GF-D8 (cell line): ENCODE measurements at regions not wholly inside any gene's neighbourhood (a gene's known extent, or its start where the extent isn't known, plus 50 kb on each side); places are given as distances from the start of the nearest gene placed in this dataset.
"Not testable (repeated sequence)": the region's sequence is repeated elsewhere in the genome, so short reads cannot be mapped to it uniquely, and the experiment has no call there.

Experiments used
- DNase-seq: peaks from one replicate; lab custom pipeline; 2025; lab: John Stamatoyannopoulos, UW

- not testable (repeated sequence) for DNase-seq
Observed at GRCh38 chr2:166743482-166743881, 144.8 kb upstream of the XIRP2 start.

DNA sequence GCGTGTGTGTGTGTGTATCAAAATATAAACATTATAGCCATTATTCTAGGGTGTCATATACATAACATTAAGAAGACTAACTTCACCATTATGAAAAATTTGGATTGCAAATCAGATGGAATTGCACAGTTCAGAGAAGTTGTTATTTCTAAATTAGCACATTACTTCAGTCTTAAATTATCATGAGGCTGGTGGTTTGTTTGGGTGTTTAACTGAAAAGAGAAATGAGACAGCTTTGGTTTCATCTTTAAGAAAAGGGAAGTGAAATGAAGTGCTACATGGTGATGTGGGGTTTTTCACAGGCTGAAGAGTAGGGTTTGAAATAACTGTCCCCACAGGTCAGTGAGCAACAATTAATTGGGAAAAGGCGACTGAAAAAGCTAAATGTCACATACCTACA lies 161.2 kb upstream of the XIRP2 start:
- no peak for DNase-seq

- no peak for DNase-seq
Observed at GRCh38 chr2:166725927-166726924, 162.1 kb upstream of the XIRP2 start.

DNA sequence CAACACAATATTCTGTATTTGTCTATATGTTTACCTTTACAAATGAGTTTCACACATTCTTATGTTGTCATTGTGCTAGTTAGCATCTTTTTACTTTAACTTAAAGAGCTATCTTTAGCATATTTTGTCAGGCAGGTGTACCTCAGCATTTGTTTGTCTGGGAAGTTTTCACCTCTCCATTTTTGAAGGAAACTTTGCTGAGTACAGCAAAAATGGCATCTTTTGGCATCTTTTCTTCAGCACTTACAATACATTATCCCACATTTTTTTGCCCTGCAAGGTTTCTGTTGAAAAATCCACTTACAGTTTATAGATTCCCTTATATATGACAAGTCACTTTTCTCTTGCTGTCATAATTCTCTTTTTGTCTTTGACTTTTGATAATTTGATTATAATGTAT lies 171.3 kb upstream of the XIRP2 start:
- DNase-seq, result no peak

- DNase-seq, result no peak
Observed at GRCh38 chr2:166700079-166700478, 188.2 kb upstream of the XIRP2 start.

- no peak for DNase-seq
Observed at GRCh38 chr2:166695154-166695553, 193.1 kb upstream of the XIRP2 start.

GRCh38 chr2:166686057-166686456 lies 192.0 kb upstream of the SCN7A start:
- not testable (repeated sequence) for DNase-seq

DNA sequence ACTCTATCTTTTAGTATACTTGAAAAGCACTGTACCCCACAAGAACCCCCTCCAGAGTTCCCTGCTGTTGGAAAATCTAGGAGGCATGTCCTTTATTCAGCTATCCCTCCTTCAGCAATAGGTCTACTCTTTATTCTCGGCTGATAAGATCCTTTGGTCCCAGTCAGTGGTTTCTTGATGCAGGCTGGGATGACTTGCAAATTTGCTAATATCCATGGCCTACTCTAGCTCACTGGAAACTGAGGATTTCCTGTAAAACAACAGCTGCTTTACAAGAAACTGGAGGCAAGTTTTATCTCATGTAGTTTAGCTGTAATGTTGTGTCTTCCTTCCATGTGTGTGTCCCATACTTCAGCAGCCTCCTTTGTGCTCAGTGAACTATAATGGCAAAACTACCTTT lies 183.9 kb upstream of the SCN7A start:
- no peak for DNase-seq

DNA sequence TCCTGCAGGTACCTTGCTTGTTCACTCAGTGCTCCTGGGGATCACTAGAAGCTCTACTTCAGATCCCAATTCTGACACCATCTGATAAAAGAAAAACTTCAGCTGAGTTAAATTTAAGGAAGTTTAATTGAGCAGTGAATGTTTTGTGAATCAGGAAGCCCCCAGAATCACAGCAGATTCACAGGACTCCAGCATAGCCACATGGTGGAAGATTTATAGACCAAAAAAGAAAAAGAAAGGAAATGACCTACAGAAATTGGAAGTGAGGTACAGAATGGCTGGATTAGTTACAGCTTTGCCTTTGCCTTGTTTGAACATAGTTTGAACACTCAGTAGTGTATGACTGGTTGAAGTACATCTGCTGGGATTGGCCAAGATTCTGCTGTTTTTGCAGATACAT lies 182.7 kb upstream of the SCN7A start:
- DNase-seq, result no peak

GRCh38 chr2:166675553-166675952 lies 181.5 kb upstream of the SCN7A start:
- DNase-seq, result no peak

- no peak for DNase-seq
Observed at GRCh38 chr2:166673986-166674385, 179.9 kb upstream of the SCN7A start.

- DNase-seq, result no peak
Observed at GRCh38 chr2:166671801-166672200, 177.8 kb upstream of the SCN7A start.

GRCh38 chr2:166671235-166671634 lies 177.2 kb upstream of the SCN7A start:
- DNase-seq, result no peak

DNA sequence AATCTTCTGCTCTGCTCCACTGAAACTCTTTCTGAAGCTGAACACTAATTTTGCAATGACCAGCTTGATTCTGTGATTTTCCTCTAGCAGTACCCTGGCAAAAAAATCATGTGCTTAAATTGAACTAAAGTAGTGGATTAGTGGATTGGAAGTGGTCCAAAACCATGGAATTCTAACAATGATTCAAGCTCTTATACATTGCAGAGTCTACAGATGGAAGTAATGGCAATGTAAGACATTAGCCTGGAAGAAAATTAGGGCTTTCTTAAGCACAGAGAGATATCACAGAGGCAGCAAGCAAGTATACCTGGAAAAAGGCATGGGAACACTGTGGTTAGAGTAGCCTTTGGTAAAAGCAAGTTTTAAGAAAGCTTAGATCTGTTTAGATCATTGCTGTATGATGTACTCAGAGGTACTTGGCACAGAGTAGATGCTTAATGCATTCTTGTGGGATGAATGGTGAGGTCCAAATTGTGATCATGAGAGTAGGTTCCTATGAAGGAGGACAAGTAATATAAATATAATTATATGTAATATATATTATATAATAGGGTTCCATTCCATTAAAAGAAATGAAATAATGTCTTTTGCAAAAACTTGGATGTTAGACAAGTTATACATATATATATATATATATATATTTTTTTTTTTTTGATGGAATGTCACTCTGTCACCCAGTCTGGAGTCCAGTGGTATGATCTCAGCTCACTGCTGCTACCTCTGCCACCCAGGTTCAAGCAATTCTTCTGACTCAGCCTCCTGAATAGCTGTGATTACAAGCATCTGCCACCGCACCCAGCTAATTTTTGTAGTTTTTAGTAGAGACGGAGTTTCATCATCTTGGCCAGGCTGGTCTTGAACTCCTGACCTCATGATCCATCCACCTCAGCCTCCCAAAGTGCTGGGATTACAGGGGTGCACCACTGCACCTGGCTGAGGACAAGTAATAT lies 172.2 kb upstream of the SCN7A start:
- DNase-seq, result no peak

DNA sequence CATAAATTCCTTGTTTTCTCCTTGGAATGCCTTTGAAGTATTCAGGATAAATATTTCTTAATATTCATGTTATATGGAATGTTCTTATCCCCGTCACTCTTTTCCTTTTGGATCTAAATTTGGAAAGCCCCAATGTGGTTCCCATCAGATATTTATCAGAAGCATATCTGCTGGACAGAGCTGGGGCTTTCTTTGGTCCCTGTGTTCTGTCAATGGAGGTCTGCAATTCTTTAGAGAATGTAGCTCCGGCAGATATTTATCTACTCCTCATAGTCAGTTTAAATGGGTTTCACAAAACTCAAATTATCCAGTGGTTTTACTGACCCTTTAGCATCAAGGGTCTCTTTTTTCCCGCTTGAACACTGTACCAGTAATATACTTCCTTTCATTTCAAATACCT lies 167.8 kb upstream of the SCN7A start:
- no peak for DNase-seq

DNA sequence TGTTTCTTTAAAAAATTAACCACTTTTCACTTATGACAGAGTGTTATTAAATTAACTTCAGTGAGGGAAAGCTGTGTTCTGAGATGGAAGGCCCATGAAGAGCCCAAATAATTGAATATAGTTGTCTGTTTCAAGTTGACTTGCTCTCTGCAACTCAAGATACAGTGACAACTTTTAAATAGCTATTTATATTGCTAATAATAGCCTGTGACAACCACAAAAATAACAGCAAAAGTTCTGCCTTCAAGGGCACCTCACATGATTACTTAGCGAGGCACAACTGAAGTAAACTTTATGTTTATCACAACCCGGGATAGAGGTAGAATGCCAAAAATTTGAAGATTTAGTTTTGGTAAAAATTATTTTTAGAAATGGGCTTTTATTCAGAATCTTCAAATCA lies 167.3 kb upstream of the SCN7A start:
- DNase-seq, result no peak

DNA sequence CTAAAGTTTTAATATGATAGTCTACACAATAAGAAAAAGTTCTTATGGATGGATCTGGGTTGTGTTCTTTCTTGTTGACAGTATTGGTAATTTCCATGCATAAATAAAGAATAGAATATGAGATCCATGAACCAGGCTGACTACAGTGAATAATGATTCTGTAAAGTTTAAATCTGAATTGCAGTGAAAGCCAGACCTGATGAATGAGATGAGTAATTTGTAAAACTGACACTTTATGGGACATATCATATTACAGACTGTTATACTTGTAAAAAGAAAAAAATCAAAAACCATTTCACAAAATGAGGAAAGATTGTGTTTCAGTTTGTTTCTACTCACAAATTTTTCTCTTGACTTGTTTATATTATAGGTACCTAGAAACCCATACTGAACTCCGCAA lies 164.9 kb upstream of the SCN7A start:
- no peak for DNase-seq

DNA sequence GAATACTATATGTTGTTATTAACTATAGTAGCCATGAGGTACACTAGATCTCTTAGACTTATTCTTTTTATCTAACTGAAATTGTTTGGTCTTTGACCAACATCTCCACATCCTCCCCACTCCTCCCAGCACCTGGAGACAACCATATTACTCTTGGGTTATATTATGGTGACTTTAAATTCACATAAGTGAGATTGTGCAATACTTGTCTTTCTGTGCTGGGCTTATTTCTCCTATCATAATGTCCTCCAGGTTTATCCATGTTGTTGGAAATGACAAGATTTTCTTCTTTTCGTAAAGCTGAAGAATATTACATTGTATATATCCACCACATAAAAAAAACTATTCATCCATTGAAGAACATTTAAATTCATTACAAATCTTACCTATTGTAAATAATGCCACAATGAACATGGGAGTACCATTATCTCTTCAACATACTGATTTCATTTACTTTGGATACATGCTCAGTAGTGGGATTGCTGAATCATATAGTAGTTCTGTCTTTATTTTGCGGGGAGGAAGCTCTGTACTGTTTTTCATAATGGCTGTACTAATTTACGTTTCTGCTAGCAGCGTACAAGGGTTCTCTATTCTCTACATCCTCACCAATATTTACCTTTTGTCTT lies 159.2 kb upstream of the SCN7A start:
- no peak for DNase-seq

GRCh38 chr2:166651991-166652390 lies 157.9 kb upstream of the SCN7A start:
- no peak for DNase-seq

- DNase-seq, result no peak
Observed at GRCh38 chr2:166651080-166651675, 157.1 kb upstream of the SCN7A start.

- DNase-seq, result no peak
Observed at GRCh38 chr2:166647935-166648334, 153.9 kb upstream of the SCN7A start.

GRCh38 chr2:166643980-166644379 lies 149.9 kb upstream of the SCN7A start:
- no peak for DNase-seq
